ENCODE measurements at regions not wholly inside any gene's neighbourhood (a gene's known extent, or its start where the extent isn't known, plus 50 kb on each side); places are given as distances from the start of the nearest gene placed in this dataset.

DNA sequence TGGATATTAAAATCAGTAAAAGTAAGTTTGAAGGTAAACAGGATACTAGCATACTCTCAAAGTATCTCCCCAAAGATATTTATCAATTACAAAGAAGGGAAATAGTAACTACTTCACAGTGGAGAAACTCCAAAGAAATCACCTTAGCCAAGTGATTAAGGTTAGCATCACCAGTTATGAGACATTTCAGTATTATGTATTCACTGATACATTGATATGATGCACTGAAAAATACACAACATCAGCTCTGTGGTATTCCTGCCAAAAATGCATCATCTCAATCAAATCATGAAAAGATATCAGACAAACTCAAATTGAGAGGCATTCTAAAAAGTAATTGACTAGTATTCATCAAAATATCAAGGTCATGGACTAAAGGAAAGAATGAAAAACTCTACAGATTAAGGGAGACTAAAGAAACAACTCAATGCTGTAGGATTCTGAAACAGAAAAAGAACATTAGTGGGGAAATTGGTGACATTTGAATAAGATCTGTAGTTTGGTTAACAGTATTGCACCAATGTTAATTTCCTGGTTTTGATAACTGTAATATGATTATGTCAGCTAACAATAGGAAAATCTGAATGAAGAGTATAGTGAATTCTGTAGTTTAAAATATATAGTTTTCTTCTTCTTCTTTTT lies 215.4 kb downstream of the UACA start:
- H3K4me3 ChIP-seq: no peak overlapping the region
- TF ChIP-seq POLR2A (IDR thresholded peaks at IDR 0.05): no peak
- TF ChIP-seq, protein P1, sequence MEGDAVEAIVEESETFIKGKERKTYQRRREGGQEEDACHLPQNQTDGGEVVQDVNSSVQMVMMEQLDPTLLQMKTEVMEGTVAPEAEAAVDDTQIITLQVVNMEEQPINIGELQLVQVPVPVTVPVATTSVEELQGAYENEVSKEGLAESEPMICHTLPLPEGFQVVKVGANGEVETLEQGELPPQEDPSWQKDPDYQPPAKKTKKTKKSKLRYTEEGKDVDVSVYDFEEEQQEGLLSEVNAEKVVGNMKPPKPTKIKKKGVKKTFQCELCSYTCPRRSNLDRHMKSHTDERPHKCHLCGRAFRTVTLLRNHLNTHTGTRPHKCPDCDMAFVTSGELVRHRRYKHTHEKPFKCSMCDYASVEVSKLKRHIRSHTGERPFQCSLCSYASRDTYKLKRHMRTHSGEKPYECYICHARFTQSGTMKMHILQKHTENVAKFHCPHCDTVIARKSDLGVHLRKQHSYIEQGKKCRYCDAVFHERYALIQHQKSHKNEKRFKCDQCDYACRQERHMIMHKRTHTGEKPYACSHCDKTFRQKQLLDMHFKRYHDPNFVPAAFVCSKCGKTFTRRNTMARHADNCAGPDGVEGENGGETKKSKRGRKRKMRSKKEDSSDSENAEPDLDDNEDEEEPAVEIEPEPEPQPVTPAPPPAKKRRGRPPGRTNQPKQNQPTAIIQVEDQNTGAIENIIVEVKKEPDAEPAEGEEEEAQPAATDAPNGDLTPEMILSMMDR (IDR thresholded peaks at IDR 0.05): no peak
- DNase-seq: no peak
- no peaks in the 10 kb centered on the region for H3K4me1 ChIP-seq (replicated peaks in 1 of 2)
- no peak overlapping the region for H3K27ac ChIP-seq
- H3K36me3 ChIP-seq (replicated peaks in 1 of 2): no peaks in the 10 kb centered on the region
- intact Hi-C loops (cut with DNase I): no loop called here
- H3K27me3 ChIP-seq: no peaks in the 10 kb centered on the region
- H3K9me3 ChIP-seq (replicated peaks in 1 of 3): no peaks in the 10 kb centered on the region

DNA sequence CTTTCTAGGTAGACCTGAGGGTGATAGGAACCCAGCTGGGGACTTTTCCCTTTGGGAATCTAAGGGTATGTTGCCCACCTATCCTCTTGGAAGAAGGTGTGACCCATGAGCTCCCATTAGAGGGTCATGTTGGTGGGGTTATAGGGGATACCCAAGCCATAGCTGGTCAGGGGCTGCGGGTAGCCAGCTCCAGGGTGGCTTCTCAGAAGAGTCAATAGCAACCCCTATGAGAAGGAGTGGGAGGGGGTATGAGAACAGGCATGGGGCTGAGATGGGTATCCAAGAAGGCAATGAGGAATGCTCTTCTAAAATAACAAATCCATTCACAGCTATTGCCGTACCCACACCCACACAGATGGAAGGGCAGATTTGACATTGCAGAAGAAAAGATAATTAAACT lies 217.8 kb downstream of the UACA start:
- no peaks in the 10 kb centered on the region for H3K9me3 ChIP-seq (replicated peaks in 1 of 3)
- DNase-seq: peak in 1 of 7 donors; percentile 2
- no peak overlapping the region for H3K27ac ChIP-seq
- no peak for TF ChIP-seq POLR2A (IDR thresholded peaks at IDR 0.05)
- TF ChIP-seq, protein P1 (IDR thresholded peaks at IDR 0.05): no peak
- H3K36me3 ChIP-seq (replicated peaks in 1 of 2): no peaks in the 10 kb centered on the region
- H3K27me3 ChIP-seq: no peaks in the 10 kb centered on the region
- intact Hi-C loops (cut with DNase I): no loop called here
- H3K4me3 ChIP-seq: no peak overlapping the region
- 84 to 95% (median 94%) methylated on average over 2 of the region's 2 CpGs for WGBS, 4 donors
- no peaks in the 10 kb centered on the region for H3K4me1 ChIP-seq (replicated peaks in 1 of 2)

DNA sequence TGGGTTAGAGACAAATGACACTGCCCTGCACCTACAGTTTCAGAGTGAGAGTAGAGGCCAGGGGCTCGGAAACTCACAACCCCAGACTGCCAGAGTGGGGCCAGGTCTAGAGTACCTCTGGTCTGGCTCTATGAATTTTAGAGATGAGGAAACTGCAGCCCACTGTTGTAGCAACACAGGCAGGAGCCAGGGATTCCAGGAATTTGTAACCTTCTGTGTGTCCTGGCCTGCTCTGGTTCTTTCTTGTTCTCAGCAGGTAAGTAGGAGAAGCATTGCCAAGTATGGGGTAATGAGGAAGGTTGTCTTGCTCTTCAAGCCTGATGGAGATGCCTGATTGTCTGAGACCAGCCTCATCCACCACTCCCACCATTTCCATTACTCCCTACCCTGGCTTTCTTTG lies 221.8 kb downstream of the UACA start:
- intact Hi-C loops (cut with DNase I): no loop called here
- Histone ChIP-seq H3K4me3 (no peak overlapping the region), H3K4me1 (replicated peaks in 1 of 2) (no peaks in the 10 kb centered on the region), H3K36me3 (replicated peaks in 1 of 2) (no peaks in the 10 kb centered on the region), H3K9me3 (replicated peaks in 1 of 3) (no peaks in the 10 kb centered on the region), H3K27me3 (no peaks in the 10 kb centered on the region), H3K27ac (no peak overlapping the region)
- no peak for TF ChIP-seq POLR2A (IDR thresholded peaks at IDR 0.05)
- TF ChIP-seq, protein P1 (IDR thresholded peaks at IDR 0.05): no peak
- DNase-seq: peak in 1 of 7 donors; percentile 6
- WGBS, 4 donors: 67 to 100% (median 76%) methylated on average over 1 of the region's 1 CpG

DNA sequence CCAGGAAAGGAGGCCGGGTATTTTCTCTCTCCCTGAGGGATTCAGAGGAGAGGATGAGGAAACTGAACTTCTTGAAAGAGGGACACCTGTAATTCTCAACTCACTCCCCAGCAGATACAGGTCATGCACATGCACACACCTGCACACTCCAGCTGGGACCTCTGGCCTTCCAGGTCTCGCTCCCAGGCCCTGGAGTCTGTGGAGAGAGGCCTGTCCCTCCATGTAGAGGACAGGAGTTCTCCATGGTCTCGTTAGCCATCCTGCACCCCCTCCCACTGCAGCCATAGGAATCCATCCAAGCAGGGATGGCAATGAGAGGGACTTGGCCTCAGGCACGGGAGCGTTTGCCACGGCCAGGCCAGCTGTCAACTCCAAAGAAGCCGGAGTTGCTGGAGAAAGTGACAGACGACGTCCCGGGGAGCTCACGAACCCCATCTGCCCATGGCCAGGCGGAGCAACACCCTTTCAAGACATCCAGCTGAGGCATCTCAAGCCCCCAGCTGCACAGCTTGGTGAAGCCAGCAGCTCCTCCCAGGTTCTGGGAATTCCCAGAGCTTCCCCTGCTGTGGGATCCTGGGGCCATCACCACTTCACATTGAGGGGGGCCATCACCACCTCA lies 223.3 kb downstream of the UACA start:
- TF ChIP-seq, protein P1 (IDR thresholded peaks at IDR 0.05): no peak
- no peak for TF ChIP-seq POLR2A (IDR thresholded peaks at IDR 0.05)
- no peaks in the 10 kb centered on the region for H3K27me3 ChIP-seq
- intact Hi-C loops (cut with DNase I): no loop called here
- no peaks in the 10 kb centered on the region for H3K9me3 ChIP-seq (replicated peaks in 1 of 3)
- H3K4me1 ChIP-seq (replicated peaks in 1 of 2): no peaks in the 10 kb centered on the region
- no peak overlapping the region for H3K27ac ChIP-seq
- 39 to 66% (median 59%) methylated on average over 8 to 12 of the region's 12 CpGs for WGBS, 4 donors
- DNase-seq: peak in 1 of 7 donors; percentile 27
- H3K4me3 ChIP-seq: no peak overlapping the region
- H3K36me3 ChIP-seq (replicated peaks in 1 of 2): no peaks in the 10 kb centered on the region
